ENCODE measurements at regions not wholly inside any gene's neighbourhood (a gene's known extent, or its start where the extent isn't known, plus 50 kb on each side); places are given as distances from the start of the nearest gene placed in this dataset. TPM values are rescaled to one million over a fixed set of nuclear protein-coding genes. Genes with fewer than 3 reads are reported as not detected.

Small RNA genes in the stretch of these regions (small RNA-seq; reads per million reads assigned to genes)
- gene CICP10 (ENCODE audit: low read depth, low replicate concordance), result not detected
- gene SEPT14P2 (ENCODE audit: low read depth, low replicate concordance), result not detected

All from GM23248 (cell line).